Liver (tissue), 8 donors: ENCODE measurements at regions not wholly inside any gene's neighbourhood (a gene's known extent, or its start where the extent isn't known, plus 50 kb on each side); places are given as distances from the start of the nearest gene placed in this dataset.
"Not testable (repeated sequence)": the region's sequence is repeated elsewhere in the genome, so short reads cannot be mapped to it uniquely, and the experiment has no call there.

Source experiments
- DNase-seq: peaks from one replicate; pipeline ENCODE4 v3.0.0-alpha.2; 2017; ENCODE audit warnings: low spot score
- H3K27ac ChIP-seq, 2 donors: one replicate each; pipeline ENCODE4 v1.7.0; 2013; ENCODE audit warnings: inconsistent platforms in 2 of 2, low read length in 2 of 2, control low read depth in 1 of 2, low read depth in 1 of 2, mild to moderate bottlenecking in 1 of 2
- H3K27me3 ChIP-seq, 4 donors: one replicate each; pipeline versions ENCODE4 v1.6.1 to v1.7.0; 2013; ENCODE audit warnings: low read length in 3 of 4, inconsistent platforms in 1 of 4, mild to moderate bottlenecking in 1 of 4, moderate library complexity in 1 of 4; ENCODE audit not compliant: control insufficient read depth in 4 of 4, insufficient read depth in 4 of 4
- H3K36me3 ChIP-seq, 4 donors: one replicate each; pipeline versions ENCODE4 v1.6.1 to v1.7.0; 2013; ENCODE audit warnings: low read length in 3 of 4, mild to moderate bottlenecking in 3 of 4, low read depth in 1 of 4, moderate library complexity in 1 of 4; ENCODE audit not compliant: control insufficient read depth in 4 of 4, insufficient read depth in 3 of 4
- H3K4me1 ChIP-seq, 4 donors: one replicate each; pipeline versions ENCODE4 v1.6.1 to v1.7.0; 2013; ENCODE audit warnings: low read length in 3 of 4, mild to moderate bottlenecking in 3 of 4, moderate library complexity in 1 of 4; ENCODE audit not compliant: control insufficient read depth in 4 of 4, insufficient read depth in 4 of 4
- H3K4me3 ChIP-seq, 3 donors: one replicate each; pipeline versions ENCODE4 v1.6.1 to v1.7.0; 2013; ENCODE audit warnings: low read length in 3 of 3, control low read depth in 1 of 3, low read depth in 1 of 3, mild to moderate bottlenecking in 1 of 3
- H3K9ac ChIP-seq, 2 donors: one replicate each; pipeline ENCODE4 v1.7.0; 2013; ENCODE audit warnings: low read length in 2 of 2, mild to moderate bottlenecking in 2 of 2, moderate library complexity in 2 of 2, control low read depth in 1 of 2, low read depth in 1 of 2
- H3K9me3 ChIP-seq, 4 donors: one replicate each; pipeline versions ENCODE4 v1.6.1 to v1.7.0; 2013; ENCODE audit warnings: low read length in 3 of 4; ENCODE audit not compliant: control insufficient read depth in 4 of 4
- ATF3 ChIP-seq: IDR thresholded peaks from 2 replicates; pipeline ENCODE4 v1.6.1; 2016; ENCODE audit warnings: antibody characterized with exemption
- CTCF ChIP-seq: fragments of 150-350 bp; IDR thresholded peaks from 2 replicates; pipeline ENCODE4 v1.5.1; 2017; ENCODE audit warnings: improper control_type of control experiment, low read depth, low read length; ENCODE audit not compliant: missing input control
- EGR1 ChIP-seq, 2 donors: IDR thresholded peaks; 2 replicates each; pipeline ENCODE4 v1.6.1; 2016 to 2018; ENCODE audit warnings: antibody characterized with exemption in 2 of 2, low read depth in 2 of 2
- FOXA1 ChIP-seq: IDR thresholded peaks from 2 replicates; pipeline ENCODE4 v1.6.1; 2016; ENCODE audit warnings: antibody characterized with exemption
- FOXA2 ChIP-seq: IDR thresholded peaks from 2 replicates; pipeline ENCODE4 v1.6.1; 2016; ENCODE audit warnings: antibody characterized with exemption
- GABPA ChIP-seq, 2 donors: IDR thresholded peaks in 1 of 2; conservative IDR thresholded peaks in 1 of 2; 2 replicates each; pipeline ENCODE4 v1.6.1; 2016; ENCODE audit warnings: antibody characterized with exemption in 2 of 2, mild to moderate bottlenecking in 1 of 2, moderate library complexity in 1 of 2
- HNF4A ChIP-seq, 2 donors: conservative IDR thresholded peaks; 2 replicates each; pipeline ENCODE4 v1.6.1; 2016; ENCODE audit warnings: antibody characterized with exemption in 2 of 2, mild to moderate bottlenecking in 2 of 2
- HNF4G ChIP-seq: IDR thresholded peaks from 2 replicates; pipeline ENCODE4 v1.6.1; 2016; ENCODE audit warnings: antibody characterized with exemption
- JUND ChIP-seq, 2 donors: IDR thresholded peaks; 2 replicates each; pipeline ENCODE4 v1.6.1; 2016; ENCODE audit warnings: antibody characterized with exemption in 2 of 2
- MAX ChIP-seq: IDR thresholded peaks from 2 replicates; pipeline ENCODE4 v1.6.1; 2016; ENCODE audit warnings: antibody characterized with exemption
- NR2F2 ChIP-seq: IDR thresholded peaks from 2 replicates; pipeline ENCODE4 v1.6.1; 2016; ENCODE audit warnings: antibody characterized with exemption
- RAD21 ChIP-seq, 2 donors: IDR thresholded peaks; 2 replicates each; pipeline ENCODE4 v1.6.1; 2016; ENCODE audit warnings: antibody characterized with exemption in 2 of 2, mild to moderate bottlenecking in 2 of 2
- RXRA ChIP-seq, 2 donors: IDR thresholded peaks; 2 replicates each; pipeline ENCODE4 v1.6.1; 2017 to 2018; ENCODE audit warnings: antibody characterized with exemption in 2 of 2, mild to moderate bottlenecking in 1 of 2
- SP1 ChIP-seq: IDR thresholded peaks from 2 replicates; pipeline ENCODE4 v1.6.1; 2018; ENCODE audit warnings: antibody characterized with exemption, mild to moderate bottlenecking
- TAF1 ChIP-seq: conservative IDR thresholded peaks from 2 replicates; pipeline ENCODE4 v1.6.1; 2016; ENCODE audit warnings: antibody characterized with exemption, mild to moderate bottlenecking
- YY1 ChIP-seq: IDR thresholded peaks from 2 replicates; pipeline ENCODE4 v1.6.1; 2016; ENCODE audit warnings: antibody characterized with exemption, mild to moderate bottlenecking
- ZBTB33 ChIP-seq: IDR thresholded peaks from 2 replicates; pipeline ENCODE4 v1.6.1; 2016; ENCODE audit warnings: antibody characterized with exemption
- WGBS: extraction: QIAGEN DNeasy Blood & Tissue Kit; methylation state at CpG from one replicate; pipeline ENCODE4 v1.1.7; 2013; 5-methylcytosine and 5-hydroxymethylcytosine counted together
- TF ChIP-seq, protein P1 (sequence below): IDR thresholded peaks from 2 replicates; pipeline ENCODE4 v1.6.1; 2016; ENCODE audit warnings: antibody characterized with exemption, mild to moderate bottlenecking
- donor health status: healthy.
- donor health status: healthy.
- donor health status: healthy.
- donor health status: healthy.
- donor health status: healthy.

DNA sequence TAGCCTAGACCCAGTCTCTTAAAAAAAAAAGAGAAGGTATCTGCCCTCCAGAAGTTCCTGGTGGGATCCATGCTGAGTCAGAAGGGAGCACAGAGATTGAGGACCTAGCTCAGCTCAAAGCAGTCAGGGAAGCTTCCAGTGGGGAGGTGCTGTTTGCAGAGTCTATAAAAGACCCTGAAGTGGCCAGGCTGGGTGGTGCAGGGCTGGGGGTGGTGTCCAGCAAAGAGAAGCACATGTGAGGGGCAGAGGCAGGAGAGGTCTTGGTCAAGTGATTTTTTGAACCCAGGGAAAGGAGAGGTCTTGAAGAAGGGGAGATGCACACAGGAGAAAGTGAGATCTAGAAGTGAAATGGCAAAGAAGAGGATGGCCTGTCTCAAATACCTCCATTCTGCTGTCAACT, 130.4 kb upstream of the PODXL start (continued):
- TF ChIP-seq YY1 = no peak

DNA sequence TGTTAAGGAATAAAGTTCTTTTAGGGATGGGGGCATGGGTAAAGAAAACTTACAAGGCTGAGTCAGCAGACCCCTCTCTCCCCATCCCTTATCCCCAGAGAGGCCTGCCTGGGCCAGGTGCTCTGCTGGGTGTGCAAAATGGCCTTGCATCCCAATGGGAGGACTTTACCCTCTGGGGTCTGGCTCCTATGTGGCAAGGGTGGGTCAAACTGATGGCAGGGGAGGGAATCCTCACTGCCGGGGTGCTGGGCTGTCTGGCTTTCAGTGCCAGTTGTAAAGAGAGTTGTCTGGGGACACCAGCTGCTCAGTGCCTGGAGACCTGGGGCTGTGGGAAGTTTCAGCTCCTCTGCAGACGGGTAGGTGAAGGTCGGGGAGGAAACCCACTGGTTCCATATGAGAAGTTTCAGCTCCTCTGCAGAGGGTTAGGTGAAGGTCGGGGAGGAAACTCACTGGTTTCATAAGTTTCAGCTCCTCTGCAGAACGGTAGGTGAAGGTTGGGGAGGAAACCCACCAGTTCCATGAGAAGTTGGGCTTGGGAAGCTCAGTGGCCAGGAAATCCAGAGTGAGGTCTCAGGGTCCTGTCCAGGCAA, 127.2 kb upstream of the PODXL start:
- WGBS = 76% methylated on average over 5 of the region's 5 CpGs

GRCh38 chr7:131681961-131682360, 125.5 kb upstream of the PODXL start:
- H3K27ac ChIP-seq = no peak overlapping the region
- no peaks in the 10 kb centered on the region for H3K9me3 ChIP-seq
- no peaks in the 10 kb centered on the region for H3K27me3 ChIP-seq
- 4% methylated on average over 1 of the region's 1 CpG for WGBS
- no peak for DNase-seq
- no peak overlapping the region for H3K4me3 ChIP-seq
- TF ChIP-seq JUND (IDR thresholded peaks at IDR 0.05) (no peak), SP1 (no peak), FOXA2 (no peak), YY1 (no peak), CTCF (no peak), EGR1 (IDR thresholded peaks at IDR 0.05; ENCODE audit: low read depth in 2 of 2) (no peak), GABPA (IDR thresholded peaks at IDR 0.05 in 1 of 2, conservative IDR thresholded peaks at IDR 0.05 in 1 of 2) (no peak), ZBTB33 (no peak), RXRA (IDR thresholded peaks at IDR 0.05) (no peak), FOXA1 (no peak), HNF4G (no peak), MAX (no peak), HNF4A (conservative IDR thresholded peaks at IDR 0.05) (no peak), NR2F2 (no peak), ATF3 (no peak), RAD21 (IDR thresholded peaks at IDR 0.05) (no peak), TAF1 (no peak)
- TF ChIP-seq, protein P1, sequence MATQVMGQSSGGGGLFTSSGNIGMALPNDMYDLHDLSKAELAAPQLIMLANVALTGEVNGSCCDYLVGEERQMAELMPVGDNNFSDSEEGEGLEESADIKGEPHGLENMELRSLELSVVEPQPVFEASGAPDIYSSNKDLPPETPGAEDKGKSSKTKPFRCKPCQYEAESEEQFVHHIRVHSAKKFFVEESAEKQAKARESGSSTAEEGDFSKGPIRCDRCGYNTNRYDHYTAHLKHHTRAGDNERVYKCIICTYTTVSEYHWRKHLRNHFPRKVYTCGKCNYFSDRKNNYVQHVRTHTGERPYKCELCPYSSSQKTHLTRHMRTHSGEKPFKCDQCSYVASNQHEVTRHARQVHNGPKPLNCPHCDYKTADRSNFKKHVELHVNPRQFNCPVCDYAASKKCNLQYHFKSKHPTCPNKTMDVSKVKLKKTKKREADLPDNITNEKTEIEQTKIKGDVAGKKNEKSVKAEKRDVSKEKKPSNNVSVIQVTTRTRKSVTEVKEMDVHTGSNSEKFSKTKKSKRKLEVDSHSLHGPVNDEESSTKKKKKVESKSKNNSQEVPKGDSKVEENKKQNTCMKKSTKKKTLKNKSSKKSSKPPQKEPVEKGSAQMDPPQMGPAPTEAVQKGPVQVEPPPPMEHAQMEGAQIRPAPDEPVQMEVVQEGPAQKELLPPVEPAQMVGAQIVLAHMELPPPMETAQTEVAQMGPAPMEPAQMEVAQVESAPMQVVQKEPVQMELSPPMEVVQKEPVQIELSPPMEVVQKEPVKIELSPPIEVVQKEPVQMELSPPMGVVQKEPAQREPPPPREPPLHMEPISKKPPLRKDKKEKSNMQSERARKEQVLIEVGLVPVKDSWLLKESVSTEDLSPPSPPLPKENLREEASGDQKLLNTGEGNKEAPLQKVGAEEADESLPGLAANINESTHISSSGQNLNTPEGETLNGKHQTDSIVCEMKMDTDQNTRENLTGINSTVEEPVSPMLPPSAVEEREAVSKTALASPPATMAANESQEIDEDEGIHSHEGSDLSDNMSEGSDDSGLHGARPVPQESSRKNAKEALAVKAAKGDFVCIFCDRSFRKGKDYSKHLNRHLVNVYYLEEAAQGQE = no peak
- no peak overlapping the region for H3K9ac ChIP-seq
- H3K4me1 ChIP-seq = no peaks in the 10 kb centered on the region
- H3K36me3 ChIP-seq = no peaks in the 10 kb centered on the region

More for the DNA sequence above, 127.2 kb upstream of the PODXL start:
- Histone ChIP-seq H3K9ac (no peak overlapping the region), H3K27me3 (peaks cover 0 to 4% (median 0%) of the 10 kb centered on the region in 4 donors), H3K4me3 (no peak overlapping the region), H3K9me3 (no peaks in the 10 kb centered on the region), H3K36me3 (no peaks in the 10 kb centered on the region), H3K4me1 (no peaks in the 10 kb centered on the region), H3K27ac (no peak overlapping the region)
- TF ChIP-seq FOXA1 = no peak
- no peak for DNase-seq

GRCh38 chr7:131679071-131679470, 122.6 kb upstream of the PODXL start:
- not testable (repeated sequence) for H3K4me3 ChIP-seq, H3K36me3 ChIP-seq, H3K4me1 ChIP-seq, H3K27ac ChIP-seq, H3K27me3 ChIP-seq, DNase-seq, H3K9me3 ChIP-seq, H3K9ac ChIP-seq
- 77% methylated on average over 8 of the region's 8 CpGs for WGBS
